Adrenal gland (tissue), 5 donors: ENCODE measurements at regions not wholly inside any gene's neighbourhood (a gene's known extent, or its start where the extent isn't known, plus 50 kb on each side); places are given as distances from the start of the nearest gene placed in this dataset.

Source experiments
- CTCF ChIP-seq, 6 experiments: fragments of 450-650 bp in 4 of 6; fragments of 200-600 bp in 2 of 6; sonication (generic) in 1 of 6; IDR thresholded peaks; 1 replicate in 5 of 6; 2 replicates in 1 of 6; pipeline versions ENCODE4 v1.5.1 to v1.8.0; 2016 to 2021; ENCODE audit warnings: antibody characterized with exemption in 6 of 6, mild to moderate bottlenecking in 2 of 6, moderate library complexity in 1 of 6
- POLR2A ChIP-seq, 2 donors: fragments of 450-650 bp; IDR thresholded peaks; one replicate each; pipeline ENCODE4 v1.6.1; 2017; ENCODE audit warnings: antibody characterized with exemption in 2 of 2, mild to moderate bottlenecking in 2 of 2, moderate library complexity in 1 of 2
- donor health status: DM: no; HTN: no; CAD: no.

- TF ChIP-seq POLR2A (IDR thresholded peaks at IDR 0.05) (no peak), CTCF (IDR thresholded peaks at IDR 0.05) (no peak)
Observed at GRCh38 chr10:2986391-2986801, 81.0 kb upstream of the PFKP start.
